HCT116 (cell line): ENCODE measurements at regions not wholly inside any gene's neighbourhood (a gene's known extent, or its start where the extent isn't known, plus 50 kb on each side); places are given as distances from the start of the nearest gene placed in this dataset.

Experiments used
- ATAC-seq: fragments of 200-7000 bp; cut with Tn5 transposase; 2 replicates; pipeline ENCODE4 v1.9.1; 2020; ENCODE audit warnings: mild to moderate bottlenecking, moderate library complexity
- BruUV-seq: library from RNA; stranded (reverse); fragments of 400-500 nt; replicated peaks from 2 replicates; lab custom pipeline; 2021; lab: Mats Ljungman, UMichigan
- CTCF ChIA-PET: fragments of 300-600 bp; sonication (Branson Sonifier 250); formaldehyde crosslinking; loops from one replicate; lab custom pipeline; 2021; ENCODE audit warnings: antibody characterized with exemption; lab: Charles Lee
- POLR2A ChIA-PET: fragments of 300-600, 350-600 bp; sonication (Branson Sonifier 250); formaldehyde crosslinking; loops from one replicate; lab custom pipeline; 2021; ENCODE audit warnings: antibody characterized with exemption; lab: Charles Lee
- RAD21 ChIA-PET, 2 experiments: fragments of 300-600 bp; sonication (Branson Sonifier 250); formaldehyde crosslinking; loops; one replicate each; lab custom pipeline; 2023; ENCODE audit warnings: low total read pairs in 2 of 2; ENCODE audit not compliant: uncharacterized antibody in 2 of 2, unreplicated experiment in 2 of 2, low non-redundant PET in 1 of 2; lab: Charles Lee
- DNase-seq: peaks from one replicate; pipeline ENCODE4 v3.0.0-alpha.2; 2010; ENCODE audit warnings: low read depth, low spot score
- H2AFZ ChIP-seq: fragments of 200-600 bp; shearing (Covaris generic), sonication (generic); 2 replicates; pipeline ENCODE4 v1.6.1; 2017; ENCODE audit warnings: low read depth, mixed run types, mixed read lengths, antibody characterized with exemption, low read length; ENCODE audit not compliant: poor library complexity, severe bottlenecking
- H3K27ac ChIP-seq: 2 replicates; pipeline ENCODE4 v1.5.1; 2012; ENCODE audit warnings: low read depth, low read length
- H3K27me3 ChIP-seq: fragments of 200-600 bp; sonication (generic); 2 replicates; pipeline ENCODE4 v1.6.1; 2016; ENCODE audit warnings: mixed run types, low read length, mixed read lengths; ENCODE audit not compliant: insufficient read depth
- H3K36me3 ChIP-seq, 2 experiments: fragments of 200-500 bp in 1 of 2; fragments of 200-600 bp in 1 of 2; sonication (Bioruptor generic) in 1 of 2; sonication (generic) in 1 of 2; 2 replicates each; pipeline versions ENCODE4 v1.5.1 to v1.6.1; 2014 to 2016; ENCODE audit warnings: low read length in 2 of 2, inconsistent platforms in 1 of 2, mixed read lengths in 1 of 2, mixed run types in 1 of 2; ENCODE audit not compliant: insufficient read depth in 2 of 2, control insufficient read depth in 1 of 2
- H3K4me1 ChIP-seq, 2 experiments: fragments of 200-600 bp in 1 of 2; sonication (generic) in 1 of 2; 2 replicates each; pipeline versions ENCODE4 v1.5.1 to v1.6.1; 2012 to 2017; ENCODE audit warnings: low read length in 2 of 2, inconsistent platforms in 1 of 2, mild to moderate bottlenecking in 1 of 2, mixed read lengths in 1 of 2, mixed run types in 1 of 2, moderate library complexity in 1 of 2; ENCODE audit not compliant: insufficient read depth in 2 of 2, control insufficient read depth in 1 of 2
- H3K4me2 ChIP-seq: fragments of 200-600 bp; sonication (generic); 2 replicates; pipeline ENCODE4 v1.6.1; 2017; ENCODE audit warnings: mixed run types, low read length, mixed read lengths
- H3K4me3 ChIP-seq, 2 experiments: fragments of 200-600 bp in 1 of 2; sonication (generic) in 1 of 2; replicated peaks in 1 of 2; 2 replicates each; pipeline ENCODE4 v1.5.1; 2011 to 2016; ENCODE audit warnings: low read length in 2 of 2, control low read depth in 1 of 2, low read depth in 1 of 2, mild to moderate bottlenecking in 1 of 2, mixed read lengths in 1 of 2, mixed run types in 1 of 2
- H3K79me2 ChIP-seq: fragments of 200-600 bp; sonication (generic); 2 replicates; pipeline ENCODE4 v1.6.1; 2017; ENCODE audit warnings: mild to moderate bottlenecking, mixed run types, low read length, moderate library complexity, mixed read lengths; ENCODE audit not compliant: insufficient read depth
- H3K9ac ChIP-seq: fragments of 200-600 bp; sonication (generic); 2 replicates; pipeline ENCODE4 v1.6.1; 2016; ENCODE audit warnings: low read length, mixed read lengths
- H3K9me2 ChIP-seq: fragments of 200-600 bp; sonication (generic), shearing (Covaris generic); 2 replicates; pipeline ENCODE4 v1.6.1; 2017; ENCODE audit warnings: mixed run types, mild to moderate bottlenecking, moderate library complexity; ENCODE audit not compliant: insufficient read depth
- H3K9me3 ChIP-seq, 2 experiments: fragments of 200-500 bp in 1 of 2; fragments of 200-600 bp in 1 of 2; sonication (Bioruptor generic) in 1 of 2; sonication (generic) in 1 of 2; 2 replicates each; pipeline ENCODE4 v1.6.1; 2014 to 2017; ENCODE audit warnings: low read length in 2 of 2, mixed read lengths in 2 of 2, inconsistent platforms in 1 of 2, low read depth in 1 of 2, mild to moderate bottlenecking in 1 of 2, mixed run types in 1 of 2, moderate library complexity in 1 of 2; ENCODE audit not compliant: control insufficient read depth in 1 of 2, insufficient read depth in 1 of 2
- H4K20me1 ChIP-seq: fragments of 200-600 bp; sonication (generic), shearing (Covaris generic); 2 replicates; pipeline ENCODE4 v1.6.1; 2017; ENCODE audit warnings: mixed run types, mild to moderate bottlenecking, moderate library complexity; ENCODE audit not compliant: insufficient read depth
- ATF3 ChIP-seq: IDR thresholded peaks from 2 replicates; pipeline ENCODE4 v1.6.1; 2012
- CBX3 ChIP-seq: IDR thresholded peaks from 2 replicates; pipeline ENCODE4 v1.6.1; 2012; ENCODE audit warnings: low read depth
- CEBPB ChIP-seq: IDR thresholded peaks from 2 replicates; pipeline ENCODE4 v1.6.1; 2012; ENCODE audit warnings: low read depth
- CTCF ChIP-seq, 3 experiments: fragments of 200-600 bp in 1 of 3; sonication (generic) in 1 of 3; IDR thresholded peaks in 2 of 3; conservative IDR thresholded peaks in 1 of 3; 2 replicates each; pipeline ENCODE4 v1.5.1; 2012 to 2017; ENCODE audit warnings: low read depth in 2 of 3, low read length in 2 of 3, antibody characterized with exemption in 1 of 3, borderline replicate concordance in 1 of 3, control low read depth in 1 of 3, mild to moderate bottlenecking in 1 of 3, mixed read lengths in 1 of 3, mixed run types in 1 of 3, moderate library complexity in 1 of 3; ENCODE audit not compliant: insufficient read depth in 1 of 3
- EGR1 ChIP-seq: IDR thresholded peaks from 2 replicates; pipeline ENCODE4 v1.6.1; 2012; ENCODE audit warnings: low read depth
- ELF1 ChIP-seq: IDR thresholded peaks from 2 replicates; pipeline ENCODE4 v1.6.1; 2012; ENCODE audit warnings: low read depth, borderline replicate concordance
- EZH2 ChIP-seq: fragments of 200-600 bp; sonication (generic); IDR thresholded peaks from 2 replicates; pipeline ENCODE4 v1.6.1; 2017; ENCODE audit warnings: antibody characterized with exemption, mixed run types
- EZH2phosphoT487 ChIP-seq: fragments of 200-600 bp; IDR thresholded peaks from 2 replicates; pipeline ENCODE4 v1.6.1; 2018; ENCODE audit warnings: antibody characterized with exemption, borderline replicate concordance
- FOSL1 ChIP-seq: IDR thresholded peaks from 2 replicates; pipeline ENCODE4 v1.6.1; 2012; ENCODE audit warnings: low read depth
- JUND ChIP-seq: IDR thresholded peaks from 2 replicates; pipeline ENCODE4 v1.6.1; 2012
- POLR2A ChIP-seq: IDR thresholded peaks from 2 replicates; pipeline ENCODE4 v1.7.0; 2011; ENCODE audit warnings: borderline replicate concordance; ENCODE audit not compliant: insufficient read depth, insufficient read length; ENCODE audit errors: extremely low read depth
- POLR2AphosphoS5 ChIP-seq: IDR thresholded peaks from 2 replicates; pipeline ENCODE4 v1.6.1; 2011; ENCODE audit warnings: mild to moderate bottlenecking, low read depth, low read length, moderate library complexity
- RAD21 ChIP-seq: IDR thresholded peaks from 2 replicates; pipeline ENCODE4 v1.6.1; 2012; ENCODE audit warnings: low read depth, mild to moderate bottlenecking
- REST ChIP-seq: IDR thresholded peaks from 2 replicates; pipeline ENCODE4 v1.6.1; 2012; ENCODE audit warnings: low read depth
- SP1 ChIP-seq: IDR thresholded peaks from 2 replicates; pipeline ENCODE4 v1.6.1; 2012; ENCODE audit warnings: low read depth
- SRF ChIP-seq: IDR thresholded peaks from 2 replicates; pipeline ENCODE4 v1.6.1; 2012; ENCODE audit warnings: low read depth
- intact Hi-C: fragments of 100-400 bp; cut with micrococcal nuclease; formaldehyde crosslinking; loops from 2 replicates; pipeline ENCODE4 v1.10.0; 2022

- TF ChIP-seq RAD21 (no peak), ATF3 (no peak), SRF (no peak), ELF1 (no peak), SP1 (no peak), EGR1 (no peak), FOSL1 (no peak), CEBPB (no peak), POLR2A (no peak)
- Histone ChIP-seq H3K9me3 (no peaks in the 10 kb centered on the region), H2AFZ (no peak overlapping the region), H3K79me2 (no peaks in the 10 kb centered on the region), H3K4me3 (no peak overlapping the region), H3K27ac (no peak overlapping the region), H3K27me3 (peaks cover 17% of the 10 kb centered on the region; the same call in 1 of the 2 replicates), H4K20me1 (no peaks in the 10 kb centered on the region), H3K4me2 (no peak overlapping the region), H3K36me3 (no peaks in the 10 kb centered on the region), H3K9ac (no peak overlapping the region), H3K9me2 (no peaks in the 10 kb centered on the region), H3K4me1 (no peaks in the 10 kb centered on the region)
- ATAC-seq (no peak), DNase-seq (no peak)
- POLR2A ChIA-PET = no interaction called here
- BruUV-seq = no TSS peak
- RAD21 ChIA-PET = no interaction called here
- intact Hi-C loops = no loop called here
- CTCF ChIA-PET = no interaction called here
Measured at GRCh38 chr6:88558981-88559380, 392.8 kb upstream of the CNR1 start.

GRCh38 chr6:88556663-88557062 is 390.5 kb upstream of the CNR1 start:
- no TSS peak for BruUV-seq
- H3K27me3 ChIP-seq = peaks cover 25% of the 10 kb centered on the region
- ChIA-PET CTCF (no interaction called here), RAD21 (no interaction called here), POLR2A (no interaction called here)
- H3K79me2 ChIP-seq = no peaks in the 10 kb centered on the region
- no peaks in the 10 kb centered on the region for H3K9me3 ChIP-seq
- H3K4me2 ChIP-seq = no peak overlapping the region
- H3K27ac ChIP-seq = no peak overlapping the region
- no peaks in the 10 kb centered on the region for H4K20me1 ChIP-seq
- no peak overlapping the region for H3K4me3 ChIP-seq
- no peak for TF ChIP-seq REST
- TF ChIP-seq RAD21 = no peak
- TF ChIP-seq EZH2 = no peak
- TF ChIP-seq ELF1 = no peak
- no peak for TF ChIP-seq CTCF (IDR thresholded peaks at IDR 0.05 in 2 of 3, conservative IDR thresholded peaks at IDR 0.05 in 1 of 3; ENCODE audit: borderline replicate concordance in 1 of 3, insufficient read depth in 1 of 3, low read depth in 2 of 3, low read length in 2 of 3)
- no peak for TF ChIP-seq JUND
- no peak for TF ChIP-seq EGR1
- TF ChIP-seq POLR2AphosphoS5 = no peak
- TF ChIP-seq EZH2phosphoT487 = no peak
- no peak for TF ChIP-seq CBX3
- TF ChIP-seq POLR2A = no peak
- no peaks in the 10 kb centered on the region for H3K36me3 ChIP-seq
- no peaks in the 10 kb centered on the region for H3K9me2 ChIP-seq
- H2AFZ ChIP-seq = no peak overlapping the region
- intact Hi-C loops = no loop called here
- ATAC-seq (no peak), DNase-seq (no peak)
- H3K4me1 ChIP-seq = no peaks in the 10 kb centered on the region
- no peak overlapping the region for H3K9ac ChIP-seq
